Fibroblast of villous mesenchyme (primary cell): ENCODE measurements at regions not wholly inside any gene's neighbourhood (a gene's known extent, or its start where the extent isn't known, plus 50 kb on each side); places are given as distances from the start of the nearest gene placed in this dataset.

Source experiments
- DNase-seq: peaks from one replicate; pipeline ENCODE4 v3.0.0-alpha.2; 2010; ENCODE audit warnings: low read depth
- H3K4me3 ChIP-seq: 2 replicates; pipeline ENCODE4 v1.5.1; 2011; ENCODE audit warnings: low read depth, mild to moderate bottlenecking, low read length
- TF ChIP-seq, protein P1 (sequence below): IDR thresholded peaks from 2 replicates; pipeline ENCODE4 v1.5.1; 2012; ENCODE audit warnings: low read depth, mild to moderate bottlenecking, low read length; ENCODE audit not compliant: insufficient read depth

DNA sequence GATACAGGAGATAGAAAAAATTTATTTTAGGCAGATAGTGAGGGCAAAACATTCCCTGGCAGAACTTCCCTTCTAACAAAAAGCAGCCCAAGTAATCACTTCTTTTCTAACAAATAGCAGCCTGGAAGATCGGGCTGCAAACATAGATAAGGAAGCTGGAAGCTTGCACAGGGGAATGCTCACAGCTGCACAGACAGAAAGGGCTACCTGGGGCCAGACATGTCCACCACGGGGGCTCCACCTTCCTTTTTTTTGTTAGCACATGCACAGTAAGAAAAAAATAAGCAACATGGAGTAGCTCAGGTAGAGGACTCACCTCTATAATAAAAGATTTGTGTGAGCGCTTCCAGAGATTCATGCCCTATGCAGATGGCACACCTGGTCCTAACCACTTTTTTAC, 420.5 kb downstream of the PTH2R start:
- no peak overlapping the region for H3K4me3 ChIP-seq
- no peak for DNase-seq
- TF ChIP-seq, protein P1, sequence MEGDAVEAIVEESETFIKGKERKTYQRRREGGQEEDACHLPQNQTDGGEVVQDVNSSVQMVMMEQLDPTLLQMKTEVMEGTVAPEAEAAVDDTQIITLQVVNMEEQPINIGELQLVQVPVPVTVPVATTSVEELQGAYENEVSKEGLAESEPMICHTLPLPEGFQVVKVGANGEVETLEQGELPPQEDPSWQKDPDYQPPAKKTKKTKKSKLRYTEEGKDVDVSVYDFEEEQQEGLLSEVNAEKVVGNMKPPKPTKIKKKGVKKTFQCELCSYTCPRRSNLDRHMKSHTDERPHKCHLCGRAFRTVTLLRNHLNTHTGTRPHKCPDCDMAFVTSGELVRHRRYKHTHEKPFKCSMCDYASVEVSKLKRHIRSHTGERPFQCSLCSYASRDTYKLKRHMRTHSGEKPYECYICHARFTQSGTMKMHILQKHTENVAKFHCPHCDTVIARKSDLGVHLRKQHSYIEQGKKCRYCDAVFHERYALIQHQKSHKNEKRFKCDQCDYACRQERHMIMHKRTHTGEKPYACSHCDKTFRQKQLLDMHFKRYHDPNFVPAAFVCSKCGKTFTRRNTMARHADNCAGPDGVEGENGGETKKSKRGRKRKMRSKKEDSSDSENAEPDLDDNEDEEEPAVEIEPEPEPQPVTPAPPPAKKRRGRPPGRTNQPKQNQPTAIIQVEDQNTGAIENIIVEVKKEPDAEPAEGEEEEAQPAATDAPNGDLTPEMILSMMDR, result no peak

DNA sequence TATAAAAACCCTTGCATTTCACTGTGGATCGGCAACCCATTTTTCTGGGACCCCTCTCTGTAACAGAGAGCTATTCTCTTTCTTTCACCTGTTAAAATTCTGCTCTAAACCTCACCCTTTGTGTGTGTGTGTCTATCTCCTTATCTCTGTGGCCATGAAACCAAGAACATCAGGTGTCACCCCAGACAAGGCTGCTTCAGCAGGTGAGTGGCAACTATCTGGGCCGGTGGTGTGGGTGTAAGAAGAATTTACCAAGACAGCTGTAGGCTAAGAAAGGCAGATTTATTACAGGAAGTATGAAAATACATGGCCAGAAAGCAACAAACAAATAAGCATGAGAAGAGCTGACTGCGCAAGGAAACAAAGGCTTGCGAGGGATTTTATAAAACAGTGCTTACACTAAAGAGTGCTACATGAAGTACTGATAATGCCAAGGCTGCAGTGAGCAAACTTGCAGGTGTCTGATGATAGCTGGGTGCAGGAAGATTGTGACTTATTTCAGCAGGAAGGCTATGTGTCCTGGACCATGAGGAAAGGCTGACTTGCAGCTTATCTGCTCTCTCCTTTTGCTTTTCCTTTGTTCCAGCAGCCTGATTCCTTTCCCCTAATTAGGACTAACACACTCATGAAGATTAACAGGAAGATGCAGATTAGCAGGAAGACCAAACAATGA, 421.1 kb downstream of the PTH2R start:
- DNase-seq, result no peak
- TF ChIP-seq, protein P1, result no peak
- no peak overlapping the region for H3K4me3 ChIP-seq

DNA sequence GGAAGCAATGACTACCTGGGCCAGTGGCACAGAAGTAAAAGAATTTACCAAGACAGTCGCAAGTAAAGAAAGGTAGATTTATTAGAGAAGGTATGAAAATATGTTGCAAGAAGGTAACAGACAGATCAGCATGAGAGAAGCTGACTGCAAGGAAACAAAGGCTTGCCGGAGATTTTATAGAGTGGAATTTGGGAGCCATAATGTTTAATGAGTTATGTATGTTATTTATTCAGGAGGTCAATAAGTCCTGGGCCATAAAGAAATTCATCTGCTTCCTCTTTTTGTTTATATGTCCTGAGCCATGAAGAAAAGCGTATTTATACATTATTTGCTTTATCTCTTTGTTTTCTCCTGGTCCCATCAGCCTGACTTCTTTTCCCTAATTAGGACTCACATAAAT, 423.6 kb downstream of the PTH2R start:
- DNase-seq, result no peak
- TF ChIP-seq, protein P1, result no peak
- no peak overlapping the region for H3K4me3 ChIP-seq

DNA sequence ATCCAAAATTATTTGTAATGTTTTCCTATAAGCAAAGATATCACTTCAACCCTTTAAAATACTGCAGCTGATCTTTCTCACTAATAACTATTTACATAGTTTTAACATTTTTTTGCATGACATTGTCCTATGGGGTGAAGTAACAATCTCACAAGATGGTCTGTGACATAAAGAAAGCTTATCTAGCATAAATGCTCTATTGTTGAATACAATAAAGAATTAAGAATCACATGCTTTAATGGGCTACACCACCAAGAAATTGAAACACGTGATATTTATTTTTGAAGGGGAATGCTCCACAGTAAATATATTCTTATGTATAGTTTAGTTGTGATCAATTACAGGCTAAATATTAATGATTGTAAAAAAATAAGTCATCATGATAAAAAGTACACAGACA, 441.1 kb downstream of the PTH2R start:
- TF ChIP-seq, protein P1, result no peak
- DNase-seq, result no peak
- H3K4me3 ChIP-seq, result no peak overlapping the region

DNA sequence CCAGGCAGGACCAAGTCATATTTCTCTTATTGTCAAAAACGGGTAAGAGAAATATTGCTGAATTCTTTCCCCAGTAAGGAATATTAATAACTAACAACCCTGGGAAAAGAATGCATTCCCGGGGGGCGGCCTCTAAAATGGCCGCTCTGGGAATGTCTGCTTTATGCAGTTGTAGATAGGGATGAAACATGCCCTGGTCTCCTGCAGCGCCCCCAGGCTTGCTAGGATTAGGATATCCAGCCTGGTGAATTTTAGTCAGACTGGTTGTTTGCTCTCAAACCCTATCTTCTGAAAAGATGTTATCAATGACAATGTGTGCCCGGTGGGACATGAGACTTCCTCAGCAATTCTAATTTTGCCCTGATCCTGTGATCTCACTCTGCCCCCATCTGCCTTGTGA, 448.1 kb downstream of the PTH2R start:
- DNase-seq, result no peak
- TF ChIP-seq, protein P1, result no peak
- no peak overlapping the region for H3K4me3 ChIP-seq

DNA sequence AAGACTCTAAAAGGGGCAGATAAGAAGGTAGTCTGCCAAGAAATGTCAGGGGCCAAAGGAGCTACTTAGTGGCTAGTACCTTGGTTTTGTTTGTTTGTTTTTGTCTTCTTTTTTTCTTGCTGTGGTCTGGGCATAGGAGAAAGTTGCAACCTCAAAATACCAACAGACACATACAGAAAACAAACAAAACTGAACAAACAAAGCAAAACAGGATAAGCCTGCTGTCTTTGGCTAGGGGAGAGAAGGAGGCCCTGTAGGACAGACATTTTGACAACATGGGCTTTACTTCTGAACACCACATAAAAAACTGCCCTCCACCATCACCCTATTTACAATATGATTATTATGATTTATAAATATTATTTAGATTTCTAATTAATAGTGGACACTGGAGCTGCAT, 460.8 kb downstream of the PTH2R start:
- H3K4me3 ChIP-seq, result no peak overlapping the region
- DNase-seq, result no peak
- TF ChIP-seq, protein P1, result no peak

DNA sequence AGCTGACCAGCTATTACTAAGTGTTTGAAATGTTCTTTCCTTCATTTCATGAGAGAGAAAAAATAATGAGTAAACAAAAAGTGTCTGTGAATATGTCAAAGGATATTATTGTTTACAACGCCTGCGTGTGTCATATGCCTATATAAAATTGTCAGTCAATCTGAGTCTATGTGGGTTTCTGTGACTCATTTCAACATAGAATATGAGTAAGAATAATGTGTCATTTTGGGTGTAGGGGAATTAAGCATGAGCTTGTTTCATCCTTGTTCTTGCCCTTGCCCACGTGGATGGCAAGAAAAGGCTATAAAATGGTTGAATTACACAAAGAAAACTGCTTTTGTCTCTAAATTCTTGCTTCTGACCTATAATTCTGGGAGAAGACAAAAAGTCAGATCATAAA, 466.0 kb downstream of the PTH2R start:
- H3K4me3 ChIP-seq, result no peak overlapping the region
- no peak for DNase-seq
- TF ChIP-seq, protein P1, result no peak
